ENCODE measurements at regions not wholly inside any gene's neighbourhood (a gene's known extent, or its start where the extent isn't known, plus 50 kb on each side); places are given as distances from the start of the nearest gene placed in this dataset. TPM values are rescaled to one million over a fixed set of nuclear protein-coding genes. Genes with fewer than 3 reads are reported as not detected.
"Not testable (repeated sequence)": the region's sequence is repeated elsewhere in the genome, so short reads cannot be mapped to it uniquely, and the experiment has no call there.

- H3K4me2 ChIP-seq (ENCODE audit: low read length); H3K27me3 ChIP-seq (ENCODE audit: control insufficient read depth, insufficient read depth, low read length); H3K9ac ChIP-seq (ENCODE audit: low read depth, low read length); H3K4me3 ChIP-seq (ENCODE audit: low read length); H3K36me3 ChIP-seq (ENCODE audit: insufficient read depth, low read length); H3K4me1 ChIP-seq (ENCODE audit: control insufficient read depth, insufficient read depth, low read length); H3K9me3 ChIP-seq (replicated peaks; ENCODE audit: low read length): not testable (repeated sequence)
These were observed 467.7 kb downstream of the FAM72C start for GRCh38 chr1:143504080-143504479.

- not testable (repeated sequence) for H3K4me3 ChIP-seq (ENCODE audit: low read length); H3K27me3 ChIP-seq (ENCODE audit: control insufficient read depth, insufficient read depth, low read length); H3K9me3 ChIP-seq (replicated peaks; ENCODE audit: low read length); H3K4me1 ChIP-seq (ENCODE audit: control insufficient read depth, insufficient read depth, low read length); H3K36me3 ChIP-seq (ENCODE audit: insufficient read depth, low read length); H3K4me2 ChIP-seq (ENCODE audit: low read length); H3K9ac ChIP-seq (ENCODE audit: low read depth, low read length)
These were observed 468.7 kb downstream of the FAM72C start for GRCh38 chr1:143503048-143503447.

- not testable (repeated sequence) for H3K27me3 ChIP-seq (ENCODE audit: control insufficient read depth, insufficient read depth, low read length); H3K4me3 ChIP-seq (ENCODE audit: low read length); H3K9ac ChIP-seq (ENCODE audit: low read depth, low read length); H3K4me1 ChIP-seq (ENCODE audit: control insufficient read depth, insufficient read depth, low read length); H3K9me3 ChIP-seq (replicated peaks; ENCODE audit: low read length); H3K36me3 ChIP-seq (ENCODE audit: insufficient read depth, low read length); H3K4me2 ChIP-seq (ENCODE audit: low read length)
These were observed 469.7 kb downstream of the FAM72C start for GRCh38 chr1:143502038-143502437.

- not testable (repeated sequence) for H3K27me3 ChIP-seq (ENCODE audit: control insufficient read depth, insufficient read depth, low read length); H3K4me3 ChIP-seq (ENCODE audit: low read length); H3K9me3 ChIP-seq (replicated peaks; ENCODE audit: low read length); H3K36me3 ChIP-seq (ENCODE audit: insufficient read depth, low read length); H3K4me1 ChIP-seq (ENCODE audit: control insufficient read depth, insufficient read depth, low read length); H3K9ac ChIP-seq (ENCODE audit: low read depth, low read length)
- peak overlapping the region; percentile 37 for H3K4me2 ChIP-seq (ENCODE audit: low read length)
These were observed 473.6 kb downstream of the FAM72C start for GRCh38 chr1:143498059-143498749.

- no peaks in the 10 kb centered on the region for H3K27me3 ChIP-seq (ENCODE audit: control insufficient read depth, insufficient read depth, low read length)
- H3K4me1 ChIP-seq (ENCODE audit: control insufficient read depth, insufficient read depth, low read length): no peaks in the 10 kb centered on the region
- H3K4me3 ChIP-seq (ENCODE audit: low read length): no peak overlapping the region
- no peaks in the 10 kb centered on the region for H3K36me3 ChIP-seq (ENCODE audit: insufficient read depth, low read length)
- H3K9ac ChIP-seq (ENCODE audit: low read depth, low read length): no peak overlapping the region
- H3K9me3 ChIP-seq (replicated peaks; ENCODE audit: low read length): no peaks in the 10 kb centered on the region
- no peak overlapping the region for H3K4me2 ChIP-seq (ENCODE audit: low read length)
These were observed 474.4 kb downstream of the FAM72C start for GRCh38 chr1:143497374-143497747.

GRCh38 chr1:143496526-143497373, 475.0 kb downstream of the FAM72C start:
- H3K4me2 ChIP-seq (ENCODE audit: low read length); H3K9me3 ChIP-seq (replicated peaks; ENCODE audit: low read length); H3K4me3 ChIP-seq (ENCODE audit: low read length); H3K27me3 ChIP-seq (ENCODE audit: control insufficient read depth, insufficient read depth, low read length); H3K36me3 ChIP-seq (ENCODE audit: insufficient read depth, low read length); H3K4me1 ChIP-seq (ENCODE audit: control insufficient read depth, insufficient read depth, low read length); H3K9ac ChIP-seq (ENCODE audit: low read depth, low read length): not testable (repeated sequence)

Small RNA genes in the stretch of these regions (small RNA-seq; reads per million reads assigned to genes)
- gene AC239800.3 (not detected), gene HIST2H3PS2 (not detected), gene RNU1-114P (not detected), gene RNU1-143P (not detected), gene RNU1-92P (1.7 reads per million, percentile 60 among the genes with 10 or more reads in this experiment), gene RNVU1-17 (6.9 reads per million, percentile 88 among the genes with 10 or more reads in this experiment), gene RNVU1-18 (not detected)
